A673 (cell line): ENCODE measurements at regions not wholly inside any gene's neighbourhood (a gene's known extent, or its start where the extent isn't known, plus 50 kb on each side); places are given as distances from the start of the nearest gene placed in this dataset.

Experiments used
- BruUV-seq: library from RNA; stranded (reverse); fragments of 400-500 nt; replicated peaks from 2 replicates; lab custom pipeline; 2021; lab: Mats Ljungman, UMichigan
- CTCF ChIA-PET: fragments of 300-600 bp; sonication (Branson Sonifier 250); formaldehyde crosslinking; loops from one replicate; lab custom pipeline; 2022; ENCODE audit warnings: antibody characterized with exemption; lab: Charles Lee
- POLR2A ChIA-PET: fragments of 300-600 bp; sonication (Branson Sonifier 250); formaldehyde crosslinking; loops from one replicate; lab custom pipeline; 2022; ENCODE audit warnings: antibody characterized with exemption; ENCODE audit not compliant: low non-redundant PET; lab: Charles Lee
- DNase-seq: peaks from one replicate; pipeline ENCODE4 v3.0.0-alpha.2; 2015; ENCODE audit warnings: low spot score
- H3K27ac ChIP-seq: fragments of 200-600 bp; sonication (generic); 2 replicates; pipeline ENCODE4 v1.5.1; 2016; ENCODE audit warnings: mixed run types, low read depth, mild to moderate bottlenecking, mixed read lengths, antibody characterized with exemption, low read length; ENCODE audit not compliant: poor library complexity, severe bottlenecking
- H3K27me3 ChIP-seq: fragments of 200-600 bp; sonication (generic); replicated peaks from 2 replicates; pipeline ENCODE4 v1.6.1; 2017; ENCODE audit warnings: mixed run types, low read depth, mild to moderate bottlenecking, mixed read lengths, antibody characterized with exemption, low read length; ENCODE audit not compliant: insufficient read depth, poor library complexity
- H3K36me3 ChIP-seq: fragments of 200-600 bp; sonication (generic); 2 replicates; pipeline ENCODE4 v1.6.1; 2016; ENCODE audit warnings: mixed run types, mild to moderate bottlenecking, mixed read lengths, antibody characterized with exemption, low read length; ENCODE audit not compliant: insufficient read depth, poor library complexity, severe bottlenecking
- H3K4me1 ChIP-seq: fragments of 200-600 bp; sonication (generic); 2 replicates; pipeline ENCODE4 v1.6.1; 2017; ENCODE audit warnings: mixed run types, mild to moderate bottlenecking, mixed read lengths, antibody characterized with exemption, low read length; ENCODE audit not compliant: insufficient read depth, poor library complexity, severe bottlenecking
- H3K4me3 ChIP-seq: fragments of 200-600 bp; sonication (generic); 2 replicates; pipeline ENCODE4 v1.5.1; 2016; ENCODE audit warnings: low read depth, mixed run types, mild to moderate bottlenecking, mixed read lengths, low read length; ENCODE audit not compliant: poor library complexity, severe bottlenecking
- H3K9me3 ChIP-seq: fragments of 200-600 bp; sonication (generic); 2 replicates; pipeline ENCODE4 v1.6.1; 2016; ENCODE audit warnings: mixed run types, low read depth, mild to moderate bottlenecking, mixed read lengths, antibody characterized with exemption, low read length; ENCODE audit not compliant: poor library complexity, severe bottlenecking
- EZH2 ChIP-seq: fragments of 200-600 bp; sonication (generic); IDR thresholded peaks from 2 replicates; pipeline ENCODE4 v1.6.1; 2017; ENCODE audit warnings: borderline replicate concordance, low read depth, mild to moderate bottlenecking, mixed read lengths, antibody characterized with exemption, low read length; ENCODE audit not compliant: poor library complexity, severe bottlenecking
- intact Hi-C: fragments of 100-400 bp; cut with micrococcal nuclease; formaldehyde crosslinking; loops from one replicate; pipeline ENCODE4 v1.10.0; 2022; ENCODE audit not compliant: unreplicated experiment
- TF ChIP-seq, protein P1 (sequence below): fragments of 300-800, 200-600 bp; sonication (generic); conservative IDR thresholded peaks from 2 replicates; pipeline ENCODE4 v1.5.1; 2017; ENCODE audit warnings: low read depth, mild to moderate bottlenecking, antibody characterized with exemption, low read length, moderate library complexity, mixed read lengths

DNA sequence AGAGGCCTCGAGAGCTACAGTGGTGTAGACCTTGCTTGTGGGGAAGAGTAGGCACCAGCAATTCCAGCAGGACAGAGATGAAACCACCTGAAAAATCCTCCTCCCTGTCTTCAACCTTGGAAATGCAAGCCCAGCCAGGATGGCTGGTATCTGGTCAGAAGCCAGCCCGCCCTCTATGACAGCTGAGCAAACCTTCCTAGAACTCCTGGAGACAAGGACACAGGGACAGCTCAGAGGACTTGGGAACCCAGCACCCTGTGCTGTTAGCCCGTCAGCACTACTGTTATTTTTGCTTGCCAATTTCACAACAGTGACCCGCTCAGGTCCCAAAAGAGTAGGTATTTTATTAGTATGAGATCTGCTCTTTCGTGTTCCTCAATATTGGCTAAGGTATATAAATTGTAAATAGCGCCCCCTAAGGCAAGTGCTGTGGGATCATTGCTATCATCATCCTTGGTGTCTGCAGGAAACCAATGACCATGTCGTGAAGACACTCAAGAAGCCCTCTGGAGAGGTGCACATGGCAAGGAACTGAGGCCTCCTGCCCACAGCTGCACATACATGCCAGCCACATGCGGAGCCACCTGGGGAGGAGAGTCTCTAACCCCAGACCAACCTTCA is 156.5 kb upstream of the CHST15 start:
- H3K27ac ChIP-seq: no peak overlapping the region
- no peaks in the 10 kb centered on the region for H3K4me1 ChIP-seq
- no peak overlapping the region for H3K4me3 ChIP-seq
- BruUV-seq: no TSS peak
- ChIA-PET CTCF (interaction anchor here (1.3 kb wide), 1 partner anchor 139 kb away, joined by 3 read pairs; no protein-coding TSS in a partner anchor), POLR2A (no interaction called here)
- H3K9me3 ChIP-seq: no peaks in the 10 kb centered on the region
- no peaks in the 10 kb centered on the region for H3K36me3 ChIP-seq
- intact Hi-C loops: loop anchor here (10.0 kb wide), 1 partner anchor 255 kb away; no protein-coding TSS in a partner anchor
- TF ChIP-seq, protein P1, sequence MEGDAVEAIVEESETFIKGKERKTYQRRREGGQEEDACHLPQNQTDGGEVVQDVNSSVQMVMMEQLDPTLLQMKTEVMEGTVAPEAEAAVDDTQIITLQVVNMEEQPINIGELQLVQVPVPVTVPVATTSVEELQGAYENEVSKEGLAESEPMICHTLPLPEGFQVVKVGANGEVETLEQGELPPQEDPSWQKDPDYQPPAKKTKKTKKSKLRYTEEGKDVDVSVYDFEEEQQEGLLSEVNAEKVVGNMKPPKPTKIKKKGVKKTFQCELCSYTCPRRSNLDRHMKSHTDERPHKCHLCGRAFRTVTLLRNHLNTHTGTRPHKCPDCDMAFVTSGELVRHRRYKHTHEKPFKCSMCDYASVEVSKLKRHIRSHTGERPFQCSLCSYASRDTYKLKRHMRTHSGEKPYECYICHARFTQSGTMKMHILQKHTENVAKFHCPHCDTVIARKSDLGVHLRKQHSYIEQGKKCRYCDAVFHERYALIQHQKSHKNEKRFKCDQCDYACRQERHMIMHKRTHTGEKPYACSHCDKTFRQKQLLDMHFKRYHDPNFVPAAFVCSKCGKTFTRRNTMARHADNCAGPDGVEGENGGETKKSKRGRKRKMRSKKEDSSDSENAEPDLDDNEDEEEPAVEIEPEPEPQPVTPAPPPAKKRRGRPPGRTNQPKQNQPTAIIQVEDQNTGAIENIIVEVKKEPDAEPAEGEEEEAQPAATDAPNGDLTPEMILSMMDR: peak; percentile 56
- TF ChIP-seq EZH2: no peak
- peaks cover 18% of the 10 kb centered on the region for H3K27me3 ChIP-seq
- DNase-seq: peak; percentile 30

DNA sequence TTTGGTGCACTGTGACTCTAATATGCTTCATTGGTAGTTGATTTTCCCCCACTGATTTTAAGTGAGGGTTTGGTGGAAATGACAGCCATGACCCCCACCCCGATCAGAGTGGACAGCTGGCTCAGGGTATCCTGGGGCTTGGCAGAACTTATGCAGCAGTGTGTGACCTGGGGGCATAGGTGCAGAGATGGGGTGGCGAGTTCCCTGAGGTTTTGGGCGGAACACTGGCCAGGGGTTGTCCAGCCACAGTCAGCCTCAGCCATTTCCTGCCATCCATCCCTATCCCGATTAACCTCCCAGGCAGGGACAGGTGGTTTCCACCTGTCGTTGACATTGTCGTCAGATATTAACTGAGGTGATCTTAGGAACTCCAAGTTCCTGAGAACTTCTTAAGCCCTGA is 155.8 kb upstream of the CHST15 start:
- no peak for DNase-seq
- no TSS peak for BruUV-seq
- H3K27me3 ChIP-seq: peaks cover 18% of the 10 kb centered on the region
- H3K36me3 ChIP-seq: no peaks in the 10 kb centered on the region
- no peak overlapping the region for H3K27ac ChIP-seq
- H3K4me3 ChIP-seq: no peak overlapping the region
- H3K9me3 ChIP-seq: no peaks in the 10 kb centered on the region
- ChIA-PET POLR2A (no interaction called here), CTCF (interaction anchor here (1.3 kb wide), 1 partner anchor 140 kb away, joined by 3 read pairs; no protein-coding TSS in a partner anchor)
- no peak for TF ChIP-seq EZH2
- TF ChIP-seq, protein P1: no peak
- intact Hi-C loops: no loop called here
- H3K4me1 ChIP-seq: no peaks in the 10 kb centered on the region

DNA sequence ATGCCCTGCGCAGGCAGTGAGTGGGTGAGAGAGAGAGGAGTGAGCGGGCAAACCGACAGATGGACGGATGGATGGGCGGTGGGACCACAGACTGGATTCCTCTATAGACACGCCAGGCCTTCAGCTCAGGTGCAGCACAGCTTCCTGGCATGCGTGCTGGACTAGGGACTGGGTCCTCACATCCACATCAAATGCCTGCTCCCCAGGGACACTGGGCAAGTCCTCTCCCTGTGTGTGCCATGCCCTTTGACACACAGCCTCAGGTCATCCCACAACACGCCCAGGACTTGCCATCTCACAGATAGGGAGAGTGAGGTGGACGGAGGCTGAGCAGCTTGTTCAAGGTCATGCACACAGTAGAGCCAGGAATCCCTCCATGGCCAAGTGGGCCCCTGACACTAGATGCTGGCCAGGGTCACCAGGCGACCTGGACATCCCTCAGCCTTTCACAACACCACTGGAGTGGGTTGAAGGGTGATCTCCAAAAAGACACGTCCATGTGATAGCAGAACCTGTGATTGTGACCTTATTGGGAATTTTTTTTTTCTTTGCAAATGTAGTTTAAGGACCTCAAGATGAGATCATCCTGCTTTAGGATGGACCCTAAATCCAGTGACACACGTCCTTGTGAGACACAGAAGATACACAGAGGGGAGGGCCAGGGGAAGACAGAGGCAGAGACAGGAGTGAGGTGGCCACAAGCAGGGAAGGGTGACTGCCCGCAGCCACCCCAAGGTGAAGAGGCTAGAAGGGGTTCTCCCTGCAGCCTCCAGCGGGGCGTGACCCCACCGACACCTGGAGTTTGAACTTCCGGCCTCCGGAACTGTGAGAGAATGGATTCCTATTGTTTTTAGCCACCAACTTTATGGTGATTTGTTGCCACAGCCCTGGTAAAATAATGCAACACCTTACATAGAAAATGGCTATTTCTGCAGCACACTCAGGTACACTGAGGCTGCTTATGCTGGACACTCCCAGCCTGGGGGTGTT is 155.0 kb upstream of the CHST15 start:
- Histone ChIP-seq H3K4me3 (no peak overlapping the region), H3K4me1 (no peaks in the 10 kb centered on the region), H3K9me3 (no peaks in the 10 kb centered on the region), H3K27ac (no peak overlapping the region), H3K27me3 (peaks cover 18% of the 10 kb centered on the region), H3K36me3 (no peaks in the 10 kb centered on the region)
- intact Hi-C loops: no loop called here
- ChIA-PET POLR2A (no interaction called here), CTCF (no interaction called here)
- DNase-seq: no peak
- BruUV-seq: no TSS peak
- TF ChIP-seq EZH2: no peak
- TF ChIP-seq, protein P1: no peak
